SK-N-SH (cell line): ENCODE measurements at regions not wholly inside any gene's neighbourhood (a gene's known extent, or its start where the extent isn't known, plus 50 kb on each side); places are given as distances from the start of the nearest gene placed in this dataset.
A peak's percentile ranks its signal among the peaks of the same experiment; 100 is the strongest.

Source experiments
- CTCF ChIA-PET: fragments of 300-600, 350-600 bp; formaldehyde crosslinking; extraction: SDS; loops from one replicate; lab custom pipeline; 2021; lab: Yijun Ruan, JAX
- POLR2A ChIA-PET: fragments of 350-600 bp; sonication (Branson Sonifier 250); formaldehyde crosslinking; extraction: SDS; loops from one replicate; lab custom pipeline; 2020; ENCODE audit warnings: antibody characterized with exemption, inconsistent platforms; lab: Yijun Ruan, JAX
- DNase-seq: peaks from one replicate; pipeline ENCODE4 v3.0.0; 2012
- H2AFZ ChIP-seq: fragments of 200-600 bp; sonication (generic); 2 replicates; pipeline ENCODE4 v1.8.1; 2016; ENCODE audit warnings: antibody characterized with exemption, mild to moderate bottlenecking, low read depth
- H3F3A ChIP-seq: fragments of 200-600 bp; sonication (generic); replicated peaks from 2 replicates; pipeline ENCODE3; 2016; ENCODE audit warnings: antibody characterized with exemption, mild to moderate bottlenecking; ENCODE audit not compliant: insufficient read depth
- H3K27ac ChIP-seq, 2 experiments: fragments of 200-500 bp in 1 of 2; fragments of 200-600 bp in 1 of 2; sonication (Bioruptor generic) in 1 of 2; sonication (generic), shearing (Covaris generic) in 1 of 2; 2 replicates each; pipeline versions ENCODE4 v1.5.1 to v1.6.1; 2014 to 2016; ENCODE audit warnings: low read depth in 2 of 2, inconsistent platforms in 1 of 2, low read length in 1 of 2, mild to moderate bottlenecking in 1 of 2, mixed read lengths in 1 of 2
- H3K27me3 ChIP-seq: fragments of 200-600 bp; sonication (generic), shearing (Covaris generic); 2 replicates; pipeline ENCODE4 v1.6.1; 2016; ENCODE audit warnings: mixed run types; ENCODE audit not compliant: insufficient read depth
- H3K36me3 ChIP-seq, 2 experiments: fragments of 200-500 bp in 1 of 2; fragments of 200-600 bp in 1 of 2; sonication (Bioruptor generic) in 1 of 2; sonication (generic) in 1 of 2; replicated peaks in 1 of 2; 2 replicates each; pipeline versions ENCODE3 to v1.5.1; 2014 to 2016; ENCODE audit warnings: low read length in 1 of 2, mild to moderate bottlenecking in 1 of 2; ENCODE audit not compliant: insufficient read depth in 2 of 2, control insufficient read depth in 1 of 2
- H3K4me1 ChIP-seq, 2 experiments: fragments of 200-500 bp in 1 of 2; fragments of 200-600 bp in 1 of 2; sonication (Bioruptor generic) in 1 of 2; sonication (generic), shearing (Covaris generic) in 1 of 2; 2 replicates each; pipeline versions ENCODE4 v1.5.1 to v1.6.1; 2014 to 2016; ENCODE audit warnings: low read depth in 1 of 2, low read length in 1 of 2, mixed run types in 1 of 2; ENCODE audit not compliant: insufficient read depth in 2 of 2, control insufficient read depth in 1 of 2
- H3K4me2 ChIP-seq: fragments of 200-600 bp; sonication (generic), shearing (Covaris generic); 2 replicates; pipeline ENCODE4 v1.6.1; 2017; ENCODE audit warnings: mixed run types
- H3K4me3 ChIP-seq, 2 experiments: fragments of 200-500 bp in 1 of 2; fragments of 200-600 bp in 1 of 2; sonication (Bioruptor generic) in 1 of 2; sonication (generic), shearing (Covaris generic) in 1 of 2; 2 replicates each; pipeline versions ENCODE4 v1.5.1 to v1.8.1; 2014 to 2016; ENCODE audit warnings: low read depth in 2 of 2, inconsistent platforms in 1 of 2, low read length in 1 of 2, mild to moderate bottlenecking in 1 of 2, mixed read lengths in 1 of 2, moderate library complexity in 1 of 2
- H3K79me2 ChIP-seq: fragments of 200-600 bp; sonication (generic); 2 replicates; pipeline ENCODE4 v1.8.1; 2017; ENCODE audit warnings: mild to moderate bottlenecking; ENCODE audit not compliant: insufficient read depth
- H3K9ac ChIP-seq: fragments of 200-600 bp; sonication (generic); 2 replicates; pipeline ENCODE4 v1.6.1; 2017; ENCODE audit warnings: mixed run types
- H3K9me2 ChIP-seq: fragments of 200-600 bp; sonication (generic); 2 replicates; pipeline ENCODE4 v1.6.1; 2017; ENCODE audit warnings: mixed run types
- H3K9me3 ChIP-seq: fragments of 200-600 bp; sonication (generic); 2 replicates; pipeline ENCODE4 v1.6.1; 2017; ENCODE audit warnings: mixed run types, mild to moderate bottlenecking, moderate library complexity
- H4K20me1 ChIP-seq: fragments of 200-600 bp; sonication (generic); 2 replicates; pipeline ENCODE4 v1.6.1; 2017; ENCODE audit warnings: mild to moderate bottlenecking, mixed run types; ENCODE audit not compliant: insufficient read depth
- EP300 ChIP-seq, 2 experiments: IDR thresholded peaks; 2 replicates each; pipeline versions ENCODE4 v1.4.0 to v1.6.1; 2012; ENCODE audit warnings: borderline replicate concordance in 1 of 2, low read depth in 1 of 2, low read length in 1 of 2
- EZH2phosphoT487 ChIP-seq: fragments of 200-600 bp; sonication (generic); IDR thresholded peaks from 2 replicates; pipeline ENCODE4 v1.6.1; 2017; ENCODE audit warnings: low read depth, mixed run types, mild to moderate bottlenecking, antibody characterized with exemption, moderate library complexity, borderline replicate concordance
- FOSL2 ChIP-seq: IDR thresholded peaks from 2 replicates; pipeline ENCODE4 v1.4.0; 2012; ENCODE audit warnings: low read depth, mild to moderate bottlenecking, moderate library complexity, borderline replicate concordance
- FOXM1 ChIP-seq: IDR thresholded peaks from 2 replicates; pipeline ENCODE4 v1.4.0; 2012; ENCODE audit warnings: low read depth, mild to moderate bottlenecking
- GABPA ChIP-seq: IDR thresholded peaks from 2 replicates; pipeline ENCODE4 v1.4.0; 2012; ENCODE audit warnings: low read depth, mild to moderate bottlenecking
- JUND ChIP-seq: IDR thresholded peaks from 2 replicates; pipeline ENCODE4 v1.4.0; 2012
- MXI1 ChIP-seq: IDR thresholded peaks from 2 replicates; pipeline ENCODE4 v1.6.1; 2012; ENCODE audit warnings: mild to moderate bottlenecking, low read depth, low read length, improper control_type of control experiment
- NFIC ChIP-seq: IDR thresholded peaks from 2 replicates; pipeline ENCODE4 v1.4.0; 2012; ENCODE audit warnings: borderline replicate concordance
- NRF1 ChIP-seq: IDR thresholded peaks from 2 replicates; pipeline ENCODE4 v1.6.1; 2012; ENCODE audit warnings: low read depth, mild to moderate bottlenecking, low read length
- POLR2AphosphoS5 ChIP-seq: IDR thresholded peaks from 2 replicates; pipeline ENCODE4 v1.6.1; 2012; ENCODE audit warnings: low read depth, low read length
- RAD21 ChIP-seq: IDR thresholded peaks from 2 replicates; pipeline ENCODE4 v1.6.1; 2012; ENCODE audit warnings: mild to moderate bottlenecking, low read length
- RFX5 ChIP-seq: IDR thresholded peaks from 2 replicates; pipeline ENCODE4 v1.6.1; 2012; ENCODE audit warnings: mild to moderate bottlenecking, improper control_type of control experiment, low read length
- RXRA ChIP-seq: IDR thresholded peaks from 2 replicates; pipeline ENCODE4 v1.4.0; 2012; ENCODE audit warnings: low read depth, mild to moderate bottlenecking, borderline replicate concordance
- SIN3A ChIP-seq: IDR thresholded peaks from 2 replicates; pipeline ENCODE4 v1.6.1; 2012; ENCODE audit warnings: low read depth, mild to moderate bottlenecking, low read length, moderate library complexity, borderline replicate concordance
- SMC3 ChIP-seq: IDR thresholded peaks from 2 replicates; pipeline ENCODE4 v1.6.1; 2012; ENCODE audit warnings: low read depth, low read length, improper control_type of control experiment
- TCF12 ChIP-seq: IDR thresholded peaks from 2 replicates; pipeline ENCODE4 v1.4.0; 2012
- YY1 ChIP-seq: IDR thresholded peaks from 2 replicates; pipeline ENCODE4 v1.4.0; 2012; ENCODE audit warnings: low read depth, mild to moderate bottlenecking
- WGBS: methylation state at CpG from one replicate; pipeline ENCODE4 v1.1.6; 2017; ENCODE audit warnings: low lambda C conversion rate; 5-methylcytosine and 5-hydroxymethylcytosine counted together
- TF ChIP-seq, protein P1 (sequence below): IDR thresholded peaks from 2 replicates; pipeline ENCODE4 v1.4.0; 2012; ENCODE audit warnings: low read depth, borderline replicate concordance
- TF ChIP-seq, protein P2 (sequence below): fragments of 150-350 bp; IDR thresholded peaks from 2 replicates; pipeline ENCODE4 v1.6.1; 2016; ENCODE audit warnings: mild to moderate bottlenecking, low read depth, low read length
- TF ChIP-seq, protein P3 (sequence below): IDR thresholded peaks from 2 replicates; pipeline ENCODE4 v1.6.1; 2012; ENCODE audit warnings: mild to moderate bottlenecking, low read depth, low read length, moderate library complexity
- TF ChIP-seq, protein P4 (sequence below): fragments of 150-350 bp; IDR thresholded peaks from 2 replicates; pipeline ENCODE4 v1.6.1; 2017; ENCODE audit warnings: antibody characterized with exemption, low read length, low read depth, borderline replicate concordance

DNA sequence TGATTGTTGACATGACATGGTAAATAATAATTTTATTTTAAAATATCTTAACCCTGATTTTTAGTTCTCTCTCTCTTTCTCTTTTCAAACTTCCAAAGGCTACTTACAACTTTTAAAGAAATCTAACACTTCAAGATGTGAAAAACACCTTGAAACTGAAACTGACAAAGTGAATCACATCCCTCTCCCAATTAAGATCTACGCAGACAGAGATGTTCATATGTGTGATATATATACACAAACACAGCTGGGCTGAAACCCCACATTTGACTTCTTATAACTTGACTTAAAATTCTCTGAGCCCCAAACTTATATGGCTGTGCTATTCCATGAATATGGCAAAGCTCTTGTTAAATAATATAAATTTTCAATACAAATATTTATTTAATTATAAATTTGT lies 261.2 kb upstream of the PTPRD start:
- Histone ChIP-seq H3K9ac (no peak overlapping the region), H3K27me3 (no peaks in the 10 kb centered on the region), H3K27ac (no peak overlapping the region), H3K9me2 (no peaks in the 10 kb centered on the region; the same call in 1 of the 2 replicates), H2AFZ (no peak overlapping the region)
- CTCF ChIA-PET: no interaction called here
- DNase-seq: no peak
- TF ChIP-seq NRF1: no peak
- no peak for TF ChIP-seq FOXM1
- TF ChIP-seq POLR2AphosphoS5: no peak
- no peak for TF ChIP-seq TCF12
- no peak for TF ChIP-seq EP300 (IDR thresholded peaks at IDR 0.05; ENCODE audit: borderline replicate concordance in 1 of 2, low read depth in 1 of 2, low read length in 1 of 2)
- TF ChIP-seq JUND: no peak
- TF ChIP-seq EZH2phosphoT487: no peak
- no peak for TF ChIP-seq RFX5
- no peak for TF ChIP-seq MXI1
- TF ChIP-seq RAD21: no peak
- TF ChIP-seq, protein P1, sequence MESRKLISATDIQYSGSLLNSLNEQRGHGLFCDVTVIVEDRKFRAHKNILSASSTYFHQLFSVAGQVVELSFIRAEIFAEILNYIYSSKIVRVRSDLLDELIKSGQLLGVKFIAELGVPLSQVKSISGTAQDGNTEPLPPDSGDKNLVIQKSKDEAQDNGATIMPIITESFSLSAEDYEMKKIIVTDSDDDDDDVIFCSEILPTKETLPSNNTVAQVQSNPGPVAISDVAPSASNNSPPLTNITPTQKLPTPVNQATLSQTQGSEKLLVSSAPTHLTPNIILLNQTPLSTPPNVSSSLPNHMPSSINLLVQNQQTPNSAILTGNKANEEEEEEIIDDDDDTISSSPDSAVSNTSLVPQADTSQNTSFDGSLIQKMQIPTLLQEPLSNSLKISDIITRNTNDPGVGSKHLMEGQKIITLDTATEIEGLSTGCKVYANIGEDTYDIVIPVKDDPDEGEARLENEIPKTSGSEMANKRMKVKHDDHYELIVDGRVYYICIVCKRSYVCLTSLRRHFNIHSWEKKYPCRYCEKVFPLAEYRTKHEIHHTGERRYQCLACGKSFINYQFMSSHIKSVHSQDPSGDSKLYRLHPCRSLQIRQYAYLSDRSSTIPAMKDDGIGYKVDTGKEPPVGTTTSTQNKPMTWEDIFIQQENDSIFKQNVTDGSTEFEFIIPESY: no peak
- TF ChIP-seq, protein P2, sequence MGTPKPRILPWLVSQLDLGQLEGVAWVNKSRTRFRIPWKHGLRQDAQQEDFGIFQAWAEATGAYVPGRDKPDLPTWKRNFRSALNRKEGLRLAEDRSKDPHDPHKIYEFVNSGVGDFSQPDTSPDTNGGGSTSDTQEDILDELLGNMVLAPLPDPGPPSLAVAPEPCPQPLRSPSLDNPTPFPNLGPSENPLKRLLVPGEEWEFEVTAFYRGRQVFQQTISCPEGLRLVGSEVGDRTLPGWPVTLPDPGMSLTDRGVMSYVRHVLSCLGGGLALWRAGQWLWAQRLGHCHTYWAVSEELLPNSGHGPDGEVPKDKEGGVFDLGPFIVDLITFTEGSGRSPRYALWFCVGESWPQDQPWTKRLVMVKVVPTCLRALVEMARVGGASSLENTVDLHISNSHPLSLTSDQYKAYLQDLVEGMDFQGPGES: no peak
- no peak for TF ChIP-seq GABPA
- TF ChIP-seq, all 33 proteins: peak for 0
- H3K9me3 ChIP-seq: no peaks in the 10 kb centered on the region
- H3K36me3 ChIP-seq: no peaks in the 10 kb centered on the region
- 79% methylated on average over 1 of the region's 1 CpG for WGBS
- H3F3A ChIP-seq: peaks cover 7% of the 10 kb centered on the region
- H4K20me1 ChIP-seq: no peaks in the 10 kb centered on the region
- H3K4me2 ChIP-seq: no peak overlapping the region
- no peak overlapping the region for H3K4me3 ChIP-seq
- POLR2A ChIA-PET: no interaction called here
- H3K4me1 ChIP-seq: no peaks in the 10 kb centered on the region
- H3K79me2 ChIP-seq: no peaks in the 10 kb centered on the region

DNA sequence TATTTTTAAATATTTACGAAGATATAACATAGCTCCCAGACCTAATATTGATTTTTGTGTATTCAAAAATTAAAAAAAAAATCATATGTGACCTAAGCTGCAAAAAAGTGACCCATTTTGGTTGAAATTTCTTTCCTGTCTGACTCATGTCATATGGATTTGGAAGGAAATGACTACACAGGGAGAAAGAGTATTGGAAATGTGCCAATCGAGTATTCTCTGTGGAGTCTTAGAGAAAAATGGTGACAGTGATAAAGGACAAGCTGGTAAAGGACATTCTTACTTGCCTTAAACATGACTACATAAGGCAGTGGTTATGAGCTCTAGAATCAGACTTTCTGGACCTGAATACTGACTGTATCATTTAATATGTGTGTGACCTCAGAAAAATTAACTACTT lies 262.9 kb upstream of the PTPRD start:
- CTCF ChIA-PET: no interaction called here
- DNase-seq: no peak
- TF ChIP-seq EP300 (IDR thresholded peaks at IDR 0.05; ENCODE audit: borderline replicate concordance in 1 of 2, low read depth in 1 of 2, low read length in 1 of 2) (no peak), NFIC (peak; percentile 55; the same call in 1 of the 2 replicates), POLR2AphosphoS5 (no peak), EZH2phosphoT487 (no peak), RXRA (no peak), RAD21 (no peak), JUND (peak; percentile 39), YY1 (no peak), SMC3 (no peak), FOSL2 (peak; percentile 48; the same call in 1 of the 2 replicates), SIN3A (no peak)
- TF ChIP-seq, protein P3, sequence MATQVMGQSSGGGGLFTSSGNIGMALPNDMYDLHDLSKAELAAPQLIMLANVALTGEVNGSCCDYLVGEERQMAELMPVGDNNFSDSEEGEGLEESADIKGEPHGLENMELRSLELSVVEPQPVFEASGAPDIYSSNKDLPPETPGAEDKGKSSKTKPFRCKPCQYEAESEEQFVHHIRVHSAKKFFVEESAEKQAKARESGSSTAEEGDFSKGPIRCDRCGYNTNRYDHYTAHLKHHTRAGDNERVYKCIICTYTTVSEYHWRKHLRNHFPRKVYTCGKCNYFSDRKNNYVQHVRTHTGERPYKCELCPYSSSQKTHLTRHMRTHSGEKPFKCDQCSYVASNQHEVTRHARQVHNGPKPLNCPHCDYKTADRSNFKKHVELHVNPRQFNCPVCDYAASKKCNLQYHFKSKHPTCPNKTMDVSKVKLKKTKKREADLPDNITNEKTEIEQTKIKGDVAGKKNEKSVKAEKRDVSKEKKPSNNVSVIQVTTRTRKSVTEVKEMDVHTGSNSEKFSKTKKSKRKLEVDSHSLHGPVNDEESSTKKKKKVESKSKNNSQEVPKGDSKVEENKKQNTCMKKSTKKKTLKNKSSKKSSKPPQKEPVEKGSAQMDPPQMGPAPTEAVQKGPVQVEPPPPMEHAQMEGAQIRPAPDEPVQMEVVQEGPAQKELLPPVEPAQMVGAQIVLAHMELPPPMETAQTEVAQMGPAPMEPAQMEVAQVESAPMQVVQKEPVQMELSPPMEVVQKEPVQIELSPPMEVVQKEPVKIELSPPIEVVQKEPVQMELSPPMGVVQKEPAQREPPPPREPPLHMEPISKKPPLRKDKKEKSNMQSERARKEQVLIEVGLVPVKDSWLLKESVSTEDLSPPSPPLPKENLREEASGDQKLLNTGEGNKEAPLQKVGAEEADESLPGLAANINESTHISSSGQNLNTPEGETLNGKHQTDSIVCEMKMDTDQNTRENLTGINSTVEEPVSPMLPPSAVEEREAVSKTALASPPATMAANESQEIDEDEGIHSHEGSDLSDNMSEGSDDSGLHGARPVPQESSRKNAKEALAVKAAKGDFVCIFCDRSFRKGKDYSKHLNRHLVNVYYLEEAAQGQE: no peak
- TF ChIP-seq, protein P4, sequence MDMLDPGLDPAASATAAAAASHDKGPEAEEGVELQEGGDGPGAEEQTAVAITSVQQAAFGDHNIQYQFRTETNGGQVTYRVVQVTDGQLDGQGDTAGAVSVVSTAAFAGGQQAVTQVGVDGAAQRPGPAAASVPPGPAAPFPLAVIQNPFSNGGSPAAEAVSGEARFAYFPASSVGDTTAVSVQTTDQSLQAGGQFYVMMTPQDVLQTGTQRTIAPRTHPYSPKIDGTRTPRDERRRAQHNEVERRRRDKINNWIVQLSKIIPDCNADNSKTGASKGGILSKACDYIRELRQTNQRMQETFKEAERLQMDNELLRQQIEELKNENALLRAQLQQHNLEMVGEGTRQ: no peak

More for the DNA sequence above, 262.9 kb upstream of the PTPRD start:
- 11% methylated on average over 2 of the region's 2 CpGs for WGBS
- POLR2A ChIA-PET: no interaction called here
- Histone ChIP-seq H3K27ac (peak overlapping the region in 1 of 2 experiments; percentile 71; a peak in 2 of 4 replicates), H3K4me2 (peak overlapping the region; percentile 41; the same call in 1 of the 2 replicates), H2AFZ (no peak overlapping the region), H3F3A (peaks cover 7% of the 10 kb centered on the region), H3K9ac (no peak overlapping the region), H3K4me1 (no peaks in the 10 kb centered on the region), H3K9me3 (no peaks in the 10 kb centered on the region), H3K27me3 (no peaks in the 10 kb centered on the region), H3K79me2 (no peaks in the 10 kb centered on the region), H3K4me3 (no peak overlapping the region), H3K9me2 (no peaks in the 10 kb centered on the region; the same call in 1 of the 2 replicates), H4K20me1 (no peaks in the 10 kb centered on the region), H3K36me3 (no peaks in the 10 kb centered on the region)
